ENCODE measurements at regions not wholly inside any gene's neighbourhood (a gene's known extent, or its start where the extent isn't known, plus 50 kb on each side); places are given as distances from the start of the nearest gene placed in this dataset.
"Not testable (repeated sequence)": the region's sequence is repeated elsewhere in the genome, so short reads cannot be mapped to it uniquely, and the experiment has no call there.

- no peak for DNase-seq
These were observed 254.4 kb downstream of the KCNE4 start for GRCh38 chr2:223306371-223306770.

DNA sequence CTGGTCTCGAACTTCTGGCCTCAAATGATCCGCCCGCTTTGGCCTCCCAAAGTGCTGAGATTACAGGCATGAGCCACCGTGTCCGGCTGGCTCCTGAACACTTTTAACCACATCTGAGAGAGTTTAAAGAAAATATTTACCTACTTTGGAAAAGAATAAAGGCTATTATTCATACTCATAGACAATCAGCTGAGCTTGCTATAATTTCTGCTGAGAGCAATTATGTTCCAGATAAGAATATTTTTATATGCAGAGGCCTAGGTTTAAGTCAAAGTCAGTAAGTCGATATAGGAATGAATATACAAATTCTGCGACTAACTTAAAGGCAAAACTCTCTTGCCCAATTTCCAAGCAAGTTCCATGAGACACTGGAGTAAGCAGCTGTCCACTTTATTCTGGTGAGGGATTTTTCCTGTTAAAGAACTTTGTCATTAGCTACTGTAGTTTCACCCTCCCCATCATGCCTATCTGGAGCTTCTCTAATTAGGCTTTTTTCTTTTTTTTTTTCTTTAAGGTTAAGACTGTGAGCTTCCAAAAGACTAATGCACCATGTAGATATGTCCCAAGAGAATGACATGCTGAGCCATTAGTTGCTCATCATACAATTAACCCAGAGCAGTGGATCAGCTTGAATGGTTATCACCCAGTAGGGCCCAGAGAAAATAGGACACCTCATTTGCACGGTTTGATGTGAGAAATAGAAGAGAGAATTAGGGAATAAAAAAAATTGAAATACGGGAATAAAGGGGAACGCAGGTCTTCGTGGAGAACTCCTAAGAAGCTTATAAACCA lies 260.1 kb downstream of the KCNE4 start:
- no peak for DNase-seq

DNA sequence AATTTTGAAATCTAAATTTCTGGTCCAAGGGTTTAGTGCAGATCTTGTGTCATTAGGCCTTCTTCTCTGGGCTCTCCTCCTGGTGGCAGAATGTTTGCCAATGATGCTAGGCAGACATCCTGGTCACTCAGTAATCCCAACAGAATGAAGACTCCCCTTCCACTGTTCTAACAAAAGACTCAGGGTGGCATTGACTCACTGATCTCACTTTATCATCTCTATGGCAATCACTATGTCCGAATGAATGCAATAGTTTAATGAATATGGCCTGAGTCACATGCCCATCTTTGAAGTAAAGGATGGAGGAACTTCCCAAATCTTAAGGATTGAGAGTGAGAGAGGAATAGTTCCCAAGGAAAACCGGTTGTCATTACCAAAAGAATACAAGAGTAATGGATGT lies 261.1 kb downstream of the KCNE4 start:
- DNase-seq = no peak

DNA sequence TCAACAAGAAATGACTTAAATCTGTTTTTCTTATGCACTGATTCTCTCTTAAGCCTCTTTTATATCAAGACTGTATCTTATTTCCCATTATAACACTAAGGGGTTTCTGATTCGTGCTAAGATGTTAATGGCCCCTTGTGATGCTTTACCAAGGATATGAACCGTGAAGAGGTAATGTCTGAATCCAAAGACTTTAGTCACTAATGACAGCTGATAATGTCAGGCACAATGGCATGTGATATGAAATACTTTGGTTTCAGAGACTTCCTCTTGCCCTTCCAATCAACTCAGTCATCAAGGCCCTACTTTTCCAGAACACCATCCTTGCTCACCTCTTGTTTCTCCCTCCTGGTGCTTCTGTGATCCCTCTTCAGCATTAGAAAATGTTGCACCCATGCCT lies 262.8 kb downstream of the KCNE4 start:
- no peak for DNase-seq

GRCh38 chr2:223315813-223316212 lies 263.8 kb downstream of the KCNE4 start:
- DNase-seq = no peak

GRCh38 chr2:223316342-223316741 lies 264.4 kb downstream of the KCNE4 start:
- DNase-seq = no peak

DNA sequence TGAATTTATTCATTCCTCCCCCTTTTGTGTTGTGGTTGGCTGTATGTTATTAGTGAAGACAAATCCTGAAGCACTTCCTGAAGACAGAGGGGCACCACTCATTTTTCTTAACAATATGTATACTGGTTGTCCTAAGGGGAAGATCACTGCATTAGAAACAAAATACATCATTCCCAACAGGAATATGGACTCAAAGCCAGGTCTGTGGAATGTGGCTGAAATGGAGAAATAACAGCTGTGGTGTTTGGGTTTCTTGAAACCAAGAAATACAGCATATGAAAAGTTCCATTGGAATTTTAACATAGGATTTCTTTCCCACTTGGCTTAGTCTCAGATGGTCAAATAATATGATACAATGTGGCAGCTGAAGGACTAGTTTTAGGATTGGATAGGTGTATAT lies 267.6 kb downstream of the KCNE4 start:
- no peak for DNase-seq

DNA sequence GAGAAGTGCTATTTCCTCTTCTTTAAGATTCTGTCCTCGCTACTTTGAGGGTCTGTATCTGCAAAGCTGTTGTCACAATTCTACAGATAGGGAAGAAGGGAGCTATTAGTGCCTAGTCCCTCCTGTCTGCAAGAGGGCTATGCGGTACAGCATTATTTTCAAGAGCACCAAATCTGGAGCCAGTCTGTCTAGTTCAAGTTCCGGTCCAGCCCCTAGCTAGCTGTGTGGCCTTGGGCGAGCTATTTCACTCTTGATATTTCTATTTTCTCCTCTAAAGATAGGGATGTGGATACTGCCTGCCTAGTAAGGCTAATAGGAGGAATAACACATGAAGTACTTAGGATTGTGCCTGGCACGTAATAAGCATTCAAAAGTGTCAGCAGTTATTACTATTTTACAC lies 272.4 kb downstream of the KCNE4 start:
- DNase-seq = no peak

DNA sequence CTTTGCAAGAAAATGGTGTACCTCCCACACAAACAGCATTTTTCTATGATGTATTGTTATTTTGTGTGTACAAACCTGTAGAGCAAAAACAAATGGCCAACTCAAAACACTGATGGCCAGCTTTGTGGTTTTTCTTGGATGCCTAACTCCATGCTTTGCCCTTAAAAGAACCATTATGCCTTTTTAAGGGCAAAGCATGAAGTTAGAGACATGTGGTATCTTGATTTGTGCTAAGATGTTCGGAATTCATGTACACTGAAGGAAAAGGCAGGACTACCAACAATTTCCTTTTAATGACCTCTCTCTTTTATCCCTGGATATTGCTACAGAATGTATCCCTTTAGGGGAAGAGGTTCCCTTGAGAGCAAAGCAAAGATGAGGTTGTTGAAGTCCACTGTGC lies 273.6 kb downstream of the SCG2 start:
- no peak for DNase-seq

- DNase-seq = not testable (repeated sequence)
These were observed 271.4 kb downstream of the SCG2 start for GRCh38 chr2:223330747-223331146.

- no peak for DNase-seq
These were observed 264.1 kb downstream of the SCG2 start for GRCh38 chr2:223338016-223338415.

GRCh38 chr2:223357076-223357475 lies 245.1 kb downstream of the SCG2 start:
- no peak for DNase-seq

GRCh38 chr2:223363085-223363484 lies 239.1 kb downstream of the SCG2 start:
- no peak for DNase-seq

DNA sequence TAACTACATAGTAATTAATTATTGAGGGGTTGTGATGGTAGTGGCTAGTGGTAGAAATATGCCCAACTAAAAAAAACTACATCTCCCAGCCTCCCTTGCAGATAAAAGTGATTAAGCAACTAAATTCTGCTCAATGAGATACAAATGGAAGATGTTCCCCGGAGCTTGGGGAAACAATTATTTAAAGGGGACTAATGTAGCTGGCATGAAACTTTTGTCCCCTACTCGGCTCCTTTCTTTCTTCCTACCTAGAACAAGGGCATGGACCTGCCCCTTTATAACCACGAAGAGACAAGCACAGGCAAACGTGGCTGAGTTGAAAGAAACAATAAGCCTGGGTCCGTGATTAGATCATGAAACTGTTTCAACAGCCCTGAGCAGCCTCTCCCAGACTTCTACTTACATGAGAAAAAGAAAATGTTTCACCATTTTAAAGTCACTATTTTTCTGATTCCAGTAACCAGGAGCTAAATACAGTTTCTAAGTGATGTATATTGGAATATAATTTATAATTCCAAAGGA lies 236.9 kb downstream of the SCG2 start:
- DNase-seq = no peak

GRCh38 chr2:223366566-223366965 lies 235.6 kb downstream of the SCG2 start:
- no peak for DNase-seq

- DNase-seq = no peak
These were observed 233.7 kb downstream of the SCG2 start for GRCh38 chr2:223368481-223368880.

DNA sequence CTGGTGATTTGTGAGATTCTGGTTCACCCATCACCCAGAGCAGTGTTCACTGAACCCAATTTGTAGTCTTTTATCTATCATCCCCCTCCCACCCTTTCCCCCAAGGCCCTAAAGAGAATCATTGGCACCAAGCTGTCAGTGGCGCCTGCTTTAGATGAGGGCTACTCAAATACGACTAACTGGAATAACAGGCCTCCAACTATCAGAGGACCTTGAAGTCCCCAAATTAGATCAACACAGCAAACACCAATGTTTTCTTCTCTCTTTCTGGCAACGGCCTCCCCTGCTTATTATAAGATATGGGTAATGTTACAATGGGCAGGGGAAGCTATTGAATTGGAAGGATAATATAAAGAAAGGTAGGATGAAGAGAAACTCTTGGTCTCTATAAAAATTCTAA lies 232.3 kb downstream of the SCG2 start:
- no peak for DNase-seq

DNA sequence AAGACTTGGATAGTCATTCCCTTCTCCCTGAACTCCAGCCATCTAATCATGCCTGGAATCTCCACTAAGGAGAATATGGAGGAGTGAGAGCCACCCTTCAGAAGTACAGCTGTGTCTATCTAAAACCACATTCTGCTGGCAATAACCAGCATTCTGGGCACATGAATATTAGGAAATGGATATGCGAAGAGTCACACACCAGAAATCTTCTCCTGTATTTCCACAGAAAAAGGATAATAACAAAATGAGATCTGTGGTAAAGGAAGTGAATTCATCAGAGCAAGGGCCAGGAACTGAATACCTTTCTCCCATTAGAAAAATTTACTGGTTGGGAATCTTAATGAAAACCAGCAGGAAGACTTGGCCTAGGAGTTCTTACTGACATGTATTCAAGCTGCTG lies 218.8 kb downstream of the SCG2 start:
- DNase-seq = no peak

- DNase-seq = no peak
These were observed 216.0 kb downstream of the SCG2 start for GRCh38 chr2:223386189-223386588.

GRCh38 chr2:223386984-223387383 lies 215.2 kb downstream of the SCG2 start:
- no peak for DNase-seq

DNA sequence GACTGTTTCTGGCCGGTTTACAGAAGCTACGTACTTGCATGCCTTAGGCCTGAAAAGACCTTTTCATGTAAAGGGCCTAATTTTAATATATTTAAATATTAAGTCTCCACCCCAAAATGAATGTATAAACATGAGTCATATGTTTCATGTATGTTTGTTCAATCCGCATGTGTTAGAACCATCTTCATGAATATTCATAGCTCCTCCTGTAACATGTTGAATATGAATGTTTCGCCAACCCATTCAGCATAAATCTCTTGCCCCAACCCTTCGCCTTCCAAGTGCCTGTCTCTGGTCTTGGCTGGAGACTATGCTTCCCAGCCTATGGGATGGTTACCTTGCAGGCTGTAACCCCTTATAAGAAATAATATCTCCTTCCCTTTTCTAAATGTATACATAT lies 212.5 kb downstream of the SCG2 start:
- no peak for DNase-seq

- DNase-seq = no peak
These were observed 205.2 kb downstream of the SCG2 start for GRCh38 chr2:223396993-223397392.

GRCh38 chr2:223399357-223399957 lies 202.7 kb downstream of the SCG2 start:
- DNase-seq = no peak

DNA sequence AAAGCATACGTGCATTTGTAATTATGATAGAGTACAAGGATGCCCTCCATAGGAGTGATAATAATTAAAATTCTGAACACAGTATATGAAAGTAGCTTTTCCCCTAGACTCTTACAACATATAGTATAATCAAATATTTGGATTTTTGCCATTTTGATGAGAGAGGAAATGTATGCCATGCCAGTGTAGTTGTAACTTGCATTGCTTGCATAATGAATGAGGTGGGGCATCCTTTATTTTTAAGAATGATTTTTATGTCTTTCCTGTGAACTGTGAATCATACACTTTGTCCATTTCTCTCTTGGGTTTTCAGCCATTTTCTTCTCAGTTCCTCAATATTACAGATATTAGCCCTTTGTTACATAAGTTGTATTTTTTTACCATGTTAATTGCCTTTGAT lies 197.5 kb downstream of the SCG2 start:
- no peak for DNase-seq

GRCh38 chr2:223414646-223415045 lies 187.5 kb downstream of the SCG2 start:
- no peak for DNase-seq

All from NCI-H2029 (cell line).